PC-9 (cell line): ENCODE measurements at regions not wholly inside any gene's neighbourhood (a gene's known extent, or its start where the extent isn't known, plus 50 kb on each side); places are given as distances from the start of the nearest gene placed in this dataset.

Experiments
- BruUV-seq: library from RNA; stranded (reverse); fragments of 400-500 nt; replicated peaks from 2 replicates; lab custom pipeline; 2021; lab: Mats Ljungman, UMichigan
- CTCF ChIA-PET: fragments of 300-600 bp; sonication (Branson Sonifier 250); formaldehyde crosslinking; loops from one replicate; lab custom pipeline; 2022; ENCODE audit warnings: antibody characterized with exemption; lab: Charles Lee
- POLR2A ChIA-PET: fragments of 300-600 bp; sonication (Branson Sonifier 250); formaldehyde crosslinking; loops from one replicate; lab custom pipeline; 2022; ENCODE audit warnings: antibody characterized with exemption; ENCODE audit not compliant: unreplicated experiment; lab: Charles Lee
- DNase-seq, 2 experiments: peaks; one replicate each; pipeline versions ENCODE4 v3.0.0 to v3.0.0-alpha.2; 2015 to 2022; ENCODE audit warnings: mixed read lengths in 1 of 2
- H2AFZ ChIP-seq: fragments of 200-600 bp; sonication (generic); 2 replicates; pipeline ENCODE4 v1.8.1; 2017; ENCODE audit warnings: antibody characterized with exemption
- H3F3A ChIP-seq: fragments of 200-600 bp; sonication (generic); 2 replicates; pipeline ENCODE4 v1.8.1; 2017; ENCODE audit warnings: antibody characterized with exemption, mild to moderate bottlenecking, low read depth; ENCODE audit not compliant: insufficient read depth
- H3K27ac ChIP-seq: fragments of 200-600 bp; sonication (generic); 2 replicates; pipeline ENCODE4 v1.6.1; 2016; ENCODE audit warnings: mixed run types
- H3K27me3 ChIP-seq: fragments of 200-600 bp; sonication (generic); 2 replicates; pipeline ENCODE4 v1.6.1; 2016; ENCODE audit warnings: low read depth, mixed run types; ENCODE audit not compliant: insufficient read depth
- H3K36me3 ChIP-seq: fragments of 200-600 bp; sonication (generic); 2 replicates; pipeline ENCODE4 v1.6.1; 2016; ENCODE audit warnings: low read depth, mixed run types
- H3K4me1 ChIP-seq: fragments of 200-600 bp; sonication (generic); replicated peaks from 2 replicates; pipeline ENCODE4 v1.6.1; 2016; ENCODE audit warnings: mixed run types; ENCODE audit not compliant: insufficient read depth
- H3K4me2 ChIP-seq: fragments of 200-600 bp; sonication (generic); 2 replicates; pipeline ENCODE4 v1.6.1; 2017; ENCODE audit warnings: mixed run types
- H3K4me3 ChIP-seq: fragments of 200-600 bp; sonication (generic); 2 replicates; pipeline ENCODE4 v1.6.1; 2016; ENCODE audit warnings: mixed run types
- H3K79me2 ChIP-seq: fragments of 200-600 bp; sonication (generic); 2 replicates; pipeline ENCODE4 v1.6.1; 2017; ENCODE audit warnings: low read depth, mixed run types
- H3K9me2 ChIP-seq: fragments of 200-600 bp; sonication (generic); 2 replicates; pipeline ENCODE4 v1.8.1; 2017; ENCODE audit warnings: mild to moderate bottlenecking; ENCODE audit not compliant: insufficient read depth
- H3K9me3 ChIP-seq: fragments of 200-600 bp; sonication (generic); 2 replicates; pipeline ENCODE4 v1.8.1; 2016; ENCODE audit warnings: low read depth; ENCODE audit not compliant: insufficient read depth
- H4K20me1 ChIP-seq: fragments of 200-600 bp; sonication (generic); 2 replicates; pipeline ENCODE4 v1.8.1; 2017; ENCODE audit not compliant: insufficient read depth
- EZH2 ChIP-seq: fragments of 200-600 bp; sonication (generic); IDR thresholded peaks from 2 replicates; pipeline ENCODE4 v1.8.0; 2017; ENCODE audit warnings: antibody characterized with exemption, low read depth
- intact Hi-C: fragments of 100-400 bp; cut with micrococcal nuclease; formaldehyde crosslinking; loops from one replicate; pipeline ENCODE4 v1.10.0; 2022; ENCODE audit not compliant: unreplicated experiment
- TF ChIP-seq, protein P1 (sequence below): fragments of 200-600 bp; sonication (generic); conservative IDR thresholded peaks from 2 replicates; pipeline ENCODE4 v1.6.1; 2017; ENCODE audit warnings: mixed run types, antibody characterized with exemption, mild to moderate bottlenecking, moderate library complexity

DNA sequence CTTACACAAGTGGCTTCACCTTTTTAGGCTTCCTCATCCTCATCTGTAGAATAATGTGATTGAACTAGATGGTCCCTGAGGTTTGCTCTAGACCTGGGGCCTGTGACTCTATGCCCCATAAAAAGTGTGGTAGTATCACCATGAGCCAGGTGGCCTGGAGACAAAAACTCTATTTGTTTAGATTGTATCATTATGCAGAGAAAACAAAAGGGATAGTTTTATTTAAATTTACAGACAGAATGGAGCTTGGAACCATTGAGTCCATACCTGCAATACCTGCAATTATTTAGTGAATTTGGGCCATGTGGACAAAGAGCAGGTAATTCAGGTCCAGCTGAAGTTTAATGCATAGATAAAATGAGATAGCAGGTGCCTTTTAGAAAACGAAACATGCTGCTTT, 139.5 kb upstream of the RPL34 start:
- TF ChIP-seq, protein P1, sequence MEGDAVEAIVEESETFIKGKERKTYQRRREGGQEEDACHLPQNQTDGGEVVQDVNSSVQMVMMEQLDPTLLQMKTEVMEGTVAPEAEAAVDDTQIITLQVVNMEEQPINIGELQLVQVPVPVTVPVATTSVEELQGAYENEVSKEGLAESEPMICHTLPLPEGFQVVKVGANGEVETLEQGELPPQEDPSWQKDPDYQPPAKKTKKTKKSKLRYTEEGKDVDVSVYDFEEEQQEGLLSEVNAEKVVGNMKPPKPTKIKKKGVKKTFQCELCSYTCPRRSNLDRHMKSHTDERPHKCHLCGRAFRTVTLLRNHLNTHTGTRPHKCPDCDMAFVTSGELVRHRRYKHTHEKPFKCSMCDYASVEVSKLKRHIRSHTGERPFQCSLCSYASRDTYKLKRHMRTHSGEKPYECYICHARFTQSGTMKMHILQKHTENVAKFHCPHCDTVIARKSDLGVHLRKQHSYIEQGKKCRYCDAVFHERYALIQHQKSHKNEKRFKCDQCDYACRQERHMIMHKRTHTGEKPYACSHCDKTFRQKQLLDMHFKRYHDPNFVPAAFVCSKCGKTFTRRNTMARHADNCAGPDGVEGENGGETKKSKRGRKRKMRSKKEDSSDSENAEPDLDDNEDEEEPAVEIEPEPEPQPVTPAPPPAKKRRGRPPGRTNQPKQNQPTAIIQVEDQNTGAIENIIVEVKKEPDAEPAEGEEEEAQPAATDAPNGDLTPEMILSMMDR: no peak
- no peak for TF ChIP-seq EZH2

DNA sequence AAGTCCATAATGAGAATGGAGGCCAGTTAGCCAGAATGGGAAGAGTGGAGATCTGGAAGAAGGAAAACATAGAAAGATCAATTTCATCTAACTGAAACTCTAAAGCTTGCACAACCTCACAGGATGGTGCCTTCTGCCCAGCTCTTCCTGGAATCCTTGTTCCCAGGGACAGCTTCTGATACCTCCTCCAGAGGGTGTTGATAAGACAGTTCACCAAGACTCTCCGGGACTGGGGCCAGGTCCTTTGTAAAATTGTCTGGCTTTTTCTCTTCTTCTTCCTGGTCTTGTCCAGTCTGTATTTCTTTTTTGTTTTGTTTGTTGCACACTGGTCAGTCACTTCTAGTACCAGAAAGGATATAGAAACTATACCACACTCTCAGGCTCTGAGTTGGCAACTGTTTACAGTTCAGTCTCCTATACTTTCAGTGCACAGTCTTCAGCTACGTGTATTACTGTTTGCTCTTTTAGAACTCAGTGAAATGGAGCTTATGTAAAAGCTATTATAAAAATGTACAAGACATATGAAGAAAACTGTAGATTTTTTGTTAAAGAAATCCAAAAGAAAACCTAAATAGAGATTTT, 142.8 kb upstream of the RPL34 start:
- DNase-seq: no peak
- Histone ChIP-seq H3K79me2 (no peaks in the 10 kb centered on the region), H2AFZ (no peak overlapping the region), H3K4me2 (no peak overlapping the region), H3K4me3 (no peak overlapping the region), H3K27ac (no peak overlapping the region), H3K9me2 (no peaks in the 10 kb centered on the region), H4K20me1 (no peaks in the 10 kb centered on the region), H3K27me3 (no peaks in the 10 kb centered on the region), H3K36me3 (no peaks in the 10 kb centered on the region), H3K9me3 (no peaks in the 10 kb centered on the region), H3F3A (no peaks in the 10 kb centered on the region), H3K4me1 (no peaks in the 10 kb centered on the region)
- no TSS peak for BruUV-seq
- POLR2A ChIA-PET: no interaction called here
- TF ChIP-seq EZH2: no peak
- TF ChIP-seq, protein P1: no peak
- CTCF ChIA-PET: no interaction called here
- intact Hi-C loops: no loop called here

More for the DNA sequence above, 139.5 kb upstream of the RPL34 start:
- intact Hi-C loops: no loop called here
- no peaks in the 10 kb centered on the region for H3K27me3 ChIP-seq
- H3K4me1 ChIP-seq: no peaks in the 10 kb centered on the region
- no TSS peak for BruUV-seq
- no peak overlapping the region for H3K4me2 ChIP-seq
- H3K36me3 ChIP-seq: no peaks in the 10 kb centered on the region
- no peaks in the 10 kb centered on the region for H3K9me3 ChIP-seq
- DNase-seq: no peak
- H3K4me3 ChIP-seq: no peak overlapping the region
- no peaks in the 10 kb centered on the region for H3K79me2 ChIP-seq
- H4K20me1 ChIP-seq: no peaks in the 10 kb centered on the region
- ChIA-PET CTCF (no interaction called here), POLR2A (no interaction called here)
- no peaks in the 10 kb centered on the region for H3F3A ChIP-seq
- no peaks in the 10 kb centered on the region for H3K9me2 ChIP-seq
- H3K27ac ChIP-seq: no peak overlapping the region
- no peak overlapping the region for H2AFZ ChIP-seq

DNA sequence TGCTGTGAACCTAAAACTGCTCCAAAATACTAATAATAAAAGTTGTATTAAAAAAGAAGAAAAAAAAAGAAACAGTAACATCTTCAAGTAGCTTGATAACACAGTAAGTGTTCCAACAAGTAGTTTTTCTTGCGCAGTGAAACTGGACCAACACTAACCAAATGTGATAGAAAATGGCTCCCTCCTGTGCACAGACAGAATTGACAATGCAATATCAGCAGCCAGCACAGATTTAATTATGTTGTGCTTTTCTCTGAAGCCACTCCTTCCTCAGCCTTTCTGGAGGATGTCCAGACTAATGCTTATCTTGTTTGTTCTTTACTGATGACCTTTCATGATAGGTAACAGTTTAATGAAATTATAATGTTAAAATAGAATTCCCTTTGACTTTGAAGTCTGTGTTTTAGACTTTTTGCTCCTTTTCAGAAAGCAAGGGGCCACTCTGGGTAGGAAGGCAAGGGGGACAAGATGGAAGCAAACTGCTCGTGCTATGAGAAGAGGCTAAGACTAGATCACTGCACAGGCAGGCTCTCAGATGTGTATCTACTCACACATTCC, 147.1 kb upstream of the RPL34 start:
- intact Hi-C loops: no loop called here
- Histone ChIP-seq H3K4me2 (no peak overlapping the region), H2AFZ (no peak overlapping the region), H3K9me3 (no peaks in the 10 kb centered on the region), H3K27ac (no peak overlapping the region), H3K79me2 (no peaks in the 10 kb centered on the region), H3K4me3 (no peak overlapping the region), H3K27me3 (no peaks in the 10 kb centered on the region), H4K20me1 (no peaks in the 10 kb centered on the region), H3K36me3 (no peaks in the 10 kb centered on the region), H3K9me2 (no peaks in the 10 kb centered on the region), H3K4me1 (no peaks in the 10 kb centered on the region), H3F3A (no peaks in the 10 kb centered on the region)
- CTCF ChIA-PET: no interaction called here
- no TSS peak for BruUV-seq
- POLR2A ChIA-PET: no interaction called here
- no peak for TF ChIP-seq EZH2
- TF ChIP-seq, protein P1: no peak
- no peak for DNase-seq
